RWPE1 (cell line): ENCODE measurements at regions not wholly inside any gene's neighbourhood (a gene's known extent, or its start where the extent isn't known, plus 50 kb on each side); places are given as distances from the start of the nearest gene placed in this dataset.
"Not testable (repeated sequence)": the region's sequence is repeated elsewhere in the genome, so short reads cannot be mapped to it uniquely, and the experiment has no call there.

Source experiments
- CTCF ChIA-PET: fragments of 350-600 bp; sonication (Branson Sonifier 250); formaldehyde crosslinking; extraction: SDS; loops from one replicate; lab custom pipeline; 2021; lab: Yijun Ruan, JAX
- POLR2A ChIA-PET: fragments of 400-600 bp; formaldehyde crosslinking; extraction: SDS; loops from one replicate; lab custom pipeline; 2020; ENCODE audit warnings: antibody characterized with exemption; ENCODE audit not compliant: low non-redundant PET; lab: Yijun Ruan, JAX
- DNase-seq: peaks from one replicate; pipeline ENCODE4 v3.0.0; 2012; ENCODE audit warnings: low spot score
- H3K27ac ChIP-seq: fragments of 450-650 bp; 2 replicates; pipeline ENCODE4 v1.5.1; 2017
- TF ChIP-seq, protein P1 (sequence below): fragments of 450-650 bp; conservative IDR thresholded peaks from 2 replicates; pipeline ENCODE4 v1.5.1; 2017; ENCODE audit warnings: low read depth, mild to moderate bottlenecking

DNA sequence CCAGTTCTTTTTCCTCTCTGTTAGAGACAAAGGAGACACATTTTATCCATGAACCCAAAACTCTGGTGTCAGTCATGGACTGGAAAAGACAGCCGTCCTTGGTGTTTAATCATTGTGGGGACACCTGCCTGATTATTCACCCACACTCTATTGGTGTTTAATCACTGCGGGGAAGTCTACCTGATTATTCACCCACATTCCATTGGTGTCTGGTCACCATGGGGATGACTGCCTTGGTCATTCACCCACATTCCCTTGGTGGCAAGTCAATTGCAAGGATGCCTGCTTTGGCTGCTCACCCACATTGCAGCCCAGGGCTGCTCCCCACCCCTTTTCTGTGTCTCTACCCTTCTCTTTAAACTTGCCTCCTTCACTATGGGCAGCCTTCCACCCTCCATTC lies 589.7 kb upstream of the AMELY start:
- POLR2A ChIA-PET, result no interaction called here
- H3K27ac ChIP-seq, result no peak overlapping the region
- CTCF ChIA-PET, result no interaction called here
- TF ChIP-seq, protein P1, sequence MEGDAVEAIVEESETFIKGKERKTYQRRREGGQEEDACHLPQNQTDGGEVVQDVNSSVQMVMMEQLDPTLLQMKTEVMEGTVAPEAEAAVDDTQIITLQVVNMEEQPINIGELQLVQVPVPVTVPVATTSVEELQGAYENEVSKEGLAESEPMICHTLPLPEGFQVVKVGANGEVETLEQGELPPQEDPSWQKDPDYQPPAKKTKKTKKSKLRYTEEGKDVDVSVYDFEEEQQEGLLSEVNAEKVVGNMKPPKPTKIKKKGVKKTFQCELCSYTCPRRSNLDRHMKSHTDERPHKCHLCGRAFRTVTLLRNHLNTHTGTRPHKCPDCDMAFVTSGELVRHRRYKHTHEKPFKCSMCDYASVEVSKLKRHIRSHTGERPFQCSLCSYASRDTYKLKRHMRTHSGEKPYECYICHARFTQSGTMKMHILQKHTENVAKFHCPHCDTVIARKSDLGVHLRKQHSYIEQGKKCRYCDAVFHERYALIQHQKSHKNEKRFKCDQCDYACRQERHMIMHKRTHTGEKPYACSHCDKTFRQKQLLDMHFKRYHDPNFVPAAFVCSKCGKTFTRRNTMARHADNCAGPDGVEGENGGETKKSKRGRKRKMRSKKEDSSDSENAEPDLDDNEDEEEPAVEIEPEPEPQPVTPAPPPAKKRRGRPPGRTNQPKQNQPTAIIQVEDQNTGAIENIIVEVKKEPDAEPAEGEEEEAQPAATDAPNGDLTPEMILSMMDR, result no peak
- DNase-seq, result peak; percentile 2

DNA sequence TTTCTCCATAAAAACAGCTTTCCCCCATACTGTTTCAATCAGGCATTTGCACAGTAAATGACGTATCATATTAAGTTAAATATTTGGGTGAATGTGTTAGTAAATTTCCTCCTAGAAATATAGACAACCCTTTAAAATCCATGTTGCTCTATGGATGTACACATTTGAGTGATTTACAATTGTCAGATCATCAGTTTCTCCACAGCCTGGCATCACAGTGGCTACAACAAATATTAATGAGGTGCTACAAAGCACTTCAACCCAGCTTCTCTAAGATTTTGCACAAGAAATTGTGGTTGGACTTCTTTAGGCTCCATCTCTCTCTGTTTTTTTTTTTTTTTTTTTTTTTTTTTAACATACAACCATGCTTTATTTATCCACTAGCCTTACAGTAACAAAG lies 584.4 kb upstream of the AMELY start:
- CTCF ChIA-PET, result no interaction called here
- TF ChIP-seq, protein P1, result no peak
- POLR2A ChIA-PET, result no interaction called here
- no peak for DNase-seq
- no peak overlapping the region for H3K27ac ChIP-seq

DNA sequence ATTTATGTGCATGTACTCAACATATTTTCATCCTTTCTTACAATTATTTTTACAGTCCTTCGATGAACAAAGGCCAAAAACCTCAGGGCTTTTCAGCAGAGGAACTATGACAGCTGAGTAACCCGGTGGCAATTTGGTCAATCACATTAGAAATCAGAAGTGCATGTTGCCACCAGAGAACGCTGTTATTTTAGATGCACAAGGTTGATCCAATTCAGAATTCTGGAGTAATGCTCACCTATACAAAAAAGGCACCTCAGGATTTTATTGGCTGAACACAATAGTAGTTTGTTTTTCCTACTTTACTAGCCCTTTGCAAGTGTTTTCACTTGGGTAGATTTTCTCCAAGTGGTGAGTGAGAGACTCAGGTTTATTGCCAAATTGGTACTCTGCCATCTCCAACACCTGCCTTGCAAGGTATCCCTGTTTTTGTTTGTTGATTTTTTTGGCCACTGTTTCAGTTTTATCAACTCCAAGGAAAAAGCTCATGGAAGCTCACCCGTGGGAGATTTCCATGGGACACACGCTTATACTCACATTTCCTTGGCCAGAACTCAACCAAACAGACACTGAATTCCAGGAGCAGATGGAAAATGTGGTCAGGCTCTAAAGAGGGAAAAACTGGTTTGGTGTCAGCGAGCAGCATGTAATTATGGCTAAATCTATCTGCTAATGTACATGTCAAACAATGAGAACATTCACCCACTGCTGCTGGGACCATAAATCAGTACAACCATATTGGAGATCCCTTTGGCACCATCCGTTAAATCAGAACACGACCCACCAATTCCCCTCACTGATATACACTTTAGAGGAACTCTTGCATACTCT lies 573.1 kb upstream of the AMELY start:
- POLR2A ChIA-PET, H3K27ac ChIP-seq, CTCF ChIA-PET, DNase-seq: not testable (repeated sequence)

DNA sequence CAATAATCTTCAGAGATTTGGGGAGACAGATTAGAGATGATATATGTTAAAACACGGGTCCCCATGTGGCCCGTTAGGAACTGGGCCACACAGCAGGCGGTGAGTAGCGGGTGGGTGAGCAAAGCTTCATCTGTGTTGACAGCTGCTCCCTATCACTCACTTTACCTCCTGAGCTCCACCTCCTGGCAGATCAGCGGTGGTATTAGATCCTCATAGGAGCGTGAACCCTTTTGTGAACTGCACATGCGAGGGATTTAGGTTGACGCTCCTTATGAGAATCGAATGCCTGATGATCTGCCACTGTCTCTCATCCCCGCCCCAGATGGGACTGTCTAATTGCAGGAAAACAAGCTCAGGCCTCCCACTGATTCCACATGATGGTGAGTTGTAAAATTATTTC lies 560.4 kb upstream of the AMELY start:
- TF ChIP-seq, protein P1, result no peak
- ChIA-PET CTCF (no interaction called here), POLR2A (no interaction called here)
- DNase-seq, result no peak
- H3K27ac ChIP-seq, result no peak overlapping the region

DNA sequence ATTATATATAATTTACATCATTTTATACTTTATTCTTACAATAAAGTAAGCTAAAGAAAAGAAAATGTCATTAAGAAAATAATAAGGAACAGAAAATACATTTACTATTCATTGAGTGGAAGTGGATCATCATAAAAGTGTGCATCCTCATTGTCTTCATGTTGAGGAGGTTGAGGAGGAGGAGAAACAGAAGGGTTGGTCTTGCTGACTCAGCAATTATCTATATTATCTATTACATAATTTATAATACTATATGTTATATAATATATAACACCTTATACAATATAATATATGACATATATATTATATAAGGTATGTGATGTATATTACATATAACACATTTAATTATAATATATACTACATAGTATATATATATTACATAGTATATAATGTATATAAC lies 558.5 kb upstream of the AMELY start:
- DNase-seq, result no peak
- CTCF ChIA-PET, result no interaction called here
- TF ChIP-seq, protein P1, result no peak
- no peak overlapping the region for H3K27ac ChIP-seq
- POLR2A ChIA-PET, result no interaction called here

DNA sequence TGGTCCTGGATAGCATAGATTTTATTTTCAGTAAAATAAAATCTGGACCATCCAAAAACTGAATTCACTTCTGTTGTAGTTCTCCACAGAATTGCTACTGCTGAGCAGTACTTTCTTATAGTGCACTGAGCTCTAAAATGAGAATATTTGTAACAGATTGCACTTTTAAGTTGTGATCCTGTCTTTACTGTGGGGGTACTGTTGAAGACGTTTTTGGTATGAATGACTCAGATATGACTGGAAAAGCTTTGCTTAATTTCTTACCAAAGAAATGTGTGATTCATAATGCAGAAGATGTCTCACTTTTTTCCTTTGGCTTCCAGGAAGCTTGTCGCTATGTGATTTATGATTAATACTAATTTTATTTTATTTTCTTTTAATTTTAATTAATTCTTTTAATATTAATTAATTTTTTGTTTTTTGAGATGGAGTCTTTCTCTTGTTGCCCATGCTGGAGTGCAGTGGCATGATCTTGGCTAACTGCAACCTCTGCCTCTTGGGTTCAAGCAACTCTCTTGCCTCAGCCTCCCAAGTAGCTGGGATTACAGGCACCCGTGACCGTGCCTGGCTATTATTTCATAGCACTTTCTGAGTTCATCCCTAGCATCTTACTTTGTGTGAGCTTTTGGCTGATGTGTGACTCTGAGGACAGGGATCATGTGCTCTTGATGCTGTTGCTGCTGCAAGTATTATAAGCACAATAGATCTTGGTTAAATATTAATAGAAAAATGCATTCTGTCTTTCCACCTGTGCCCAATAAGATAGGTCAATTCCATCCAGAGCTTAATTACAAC lies 557.6 kb upstream of the AMELY start:
- CTCF ChIA-PET, result no interaction called here
- peak overlapping the region; percentile 83 for H3K27ac ChIP-seq
- POLR2A ChIA-PET, result no interaction called here
- TF ChIP-seq, protein P1, result no peak
- DNase-seq, result no peak
